CD4-positive, alpha-beta T cell treated with Interleukin-21 for 1 hour (primary cell): ENCODE measurements at regions not wholly inside any gene's neighbourhood (a gene's known extent, or its start where the extent isn't known, plus 50 kb on each side); places are given as distances from the start of the nearest gene placed in this dataset.

ENCODE experiments used
- DNase-seq: peaks from one replicate; pipeline ENCODE4 v3.0.0-alpha.2; 2020

DNA sequence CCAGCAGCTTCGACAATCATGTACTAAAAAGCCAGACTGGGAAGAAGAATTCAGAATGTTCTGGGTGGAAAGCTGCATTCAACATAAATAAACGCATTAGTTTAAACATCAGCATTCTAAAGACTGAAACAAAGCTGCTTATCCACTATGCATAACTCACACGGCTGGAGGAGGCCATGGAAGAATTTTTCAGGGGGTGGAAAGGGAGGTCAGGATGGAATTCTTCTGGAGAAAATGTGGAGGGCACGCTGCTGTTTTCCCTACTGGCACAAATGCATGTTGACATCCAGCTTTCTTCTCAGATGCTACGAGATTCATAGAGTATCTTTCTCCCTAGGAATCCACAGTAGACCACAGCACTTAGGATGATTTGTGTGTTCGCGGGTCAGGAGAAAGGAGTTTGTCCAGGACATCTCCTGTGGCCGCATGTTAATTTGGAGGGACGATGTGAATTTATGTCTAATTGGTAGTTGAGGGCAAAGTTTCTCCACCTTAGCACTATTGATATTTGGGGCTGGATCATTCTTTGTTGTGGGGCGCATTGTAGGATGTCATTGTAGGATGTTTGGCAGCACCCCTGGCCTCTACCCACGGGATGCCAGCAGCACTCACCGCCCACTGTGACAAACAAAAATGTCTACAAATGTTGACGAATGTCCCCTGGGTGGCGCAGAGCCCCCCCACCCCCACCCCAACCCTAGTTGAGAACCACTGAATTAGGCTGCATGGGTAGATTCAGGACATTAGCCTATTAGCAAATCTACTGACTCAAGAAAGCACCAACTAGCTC, 86.5 kb upstream of the KAZN start:
- DNase-seq, result no peak

- no peak for DNase-seq
Observed at GRCh38 chr1:14513111-14513510, 85.4 kb upstream of the KAZN start.

DNA sequence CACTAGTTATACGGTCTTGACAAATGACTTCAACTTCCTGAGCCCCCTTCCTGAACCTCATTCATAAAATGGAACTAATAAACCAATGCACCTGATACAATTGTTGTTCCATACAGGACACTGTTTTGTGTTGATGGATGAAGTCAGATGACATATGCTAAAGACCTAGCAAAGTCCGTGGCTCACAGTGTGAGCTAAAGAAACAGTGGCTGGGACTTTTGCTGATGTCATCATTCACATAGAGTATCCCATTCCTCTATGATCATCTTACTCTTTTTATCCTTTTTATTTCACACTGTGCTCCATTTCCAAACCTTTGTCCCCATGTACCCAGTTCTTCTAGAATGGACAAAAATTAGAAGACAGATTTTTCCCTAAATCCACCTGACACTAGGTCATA, 83.7 kb upstream of the KAZN start:
- DNase-seq, result no peak

- DNase-seq, result no peak
Observed at GRCh38 chr1:14516974-14517840, 81.3 kb upstream of the KAZN start.

GRCh38 chr1:14517841-14518180, 80.7 kb upstream of the KAZN start:
- DNase-seq, result no peak

DNA sequence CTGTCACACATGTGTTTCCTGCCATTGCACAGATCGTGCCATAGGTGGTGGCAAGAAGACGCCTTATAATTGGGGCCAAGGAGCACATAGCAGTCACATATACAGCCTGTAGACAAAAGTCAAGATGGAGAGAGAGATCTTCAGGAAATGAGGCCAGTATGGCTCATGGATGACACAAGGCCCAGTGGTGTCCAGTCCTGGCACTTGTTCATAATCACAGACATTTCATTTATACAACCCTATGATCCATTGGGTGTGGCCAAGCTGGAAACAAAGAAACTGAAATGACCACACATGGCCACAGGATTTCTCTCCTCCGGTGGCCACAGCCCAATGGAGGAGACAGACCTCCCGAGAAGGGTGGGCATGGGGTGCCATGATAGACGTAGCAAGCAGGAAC, 78.5 kb upstream of the KAZN start:
- DNase-seq, result no peak

DNA sequence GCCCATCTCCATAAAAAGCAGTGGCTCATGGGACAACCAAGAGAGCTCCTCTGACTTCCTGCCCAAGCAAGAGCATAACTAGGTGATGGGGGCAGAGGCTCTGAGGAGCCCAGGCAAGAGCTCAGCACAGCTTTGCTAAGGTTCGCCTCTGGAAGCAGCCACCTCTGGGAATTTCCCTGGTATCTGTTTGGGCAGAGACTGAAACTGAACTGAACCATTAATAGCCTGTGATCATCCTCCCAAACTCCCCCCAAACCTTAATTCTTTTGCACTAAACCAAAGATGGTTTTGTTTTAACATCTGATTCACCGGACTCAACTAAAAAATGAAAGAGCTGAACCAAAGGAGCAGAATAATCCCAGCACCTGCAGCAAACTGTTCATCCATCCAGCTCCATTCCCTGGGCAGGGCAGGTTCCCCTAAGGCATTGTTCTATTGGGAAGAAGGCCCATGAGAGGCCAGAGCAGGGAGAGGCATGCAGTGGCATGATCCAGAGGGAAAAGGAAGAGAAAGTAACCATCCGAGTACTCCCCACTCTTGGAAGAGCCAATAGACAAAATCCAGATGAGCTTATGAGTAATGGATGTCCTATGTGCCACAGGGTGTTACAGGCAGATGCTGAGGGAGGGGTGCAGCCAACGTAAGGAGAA, 77.8 kb upstream of the KAZN start:
- DNase-seq, result no peak

DNA sequence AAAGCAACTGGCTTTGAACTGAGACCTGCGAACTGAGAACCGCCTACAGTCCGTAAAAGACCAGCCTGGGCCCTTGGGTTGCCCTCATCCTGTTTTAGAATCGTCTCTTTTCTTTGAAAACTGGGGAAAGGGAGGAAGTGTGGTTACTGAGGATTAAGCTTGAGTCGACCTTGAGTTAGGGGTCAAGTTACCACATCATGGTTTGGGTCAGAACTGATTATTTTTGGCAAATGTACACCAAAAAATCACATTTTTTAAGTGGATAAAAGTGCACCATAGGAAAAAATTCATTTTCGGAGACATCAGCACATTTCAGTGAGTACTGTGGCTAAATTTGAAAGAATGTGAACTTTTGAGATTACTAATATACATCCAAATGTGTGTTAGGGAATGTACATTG, 76.9 kb upstream of the KAZN start:
- no peak for DNase-seq

GRCh38 chr1:14522077-14522925, 76.2 kb upstream of the KAZN start:
- DNase-seq, result no peak

- no peak for DNase-seq
Observed at GRCh38 chr1:14522926-14523241, 75.6 kb upstream of the KAZN start.

DNA sequence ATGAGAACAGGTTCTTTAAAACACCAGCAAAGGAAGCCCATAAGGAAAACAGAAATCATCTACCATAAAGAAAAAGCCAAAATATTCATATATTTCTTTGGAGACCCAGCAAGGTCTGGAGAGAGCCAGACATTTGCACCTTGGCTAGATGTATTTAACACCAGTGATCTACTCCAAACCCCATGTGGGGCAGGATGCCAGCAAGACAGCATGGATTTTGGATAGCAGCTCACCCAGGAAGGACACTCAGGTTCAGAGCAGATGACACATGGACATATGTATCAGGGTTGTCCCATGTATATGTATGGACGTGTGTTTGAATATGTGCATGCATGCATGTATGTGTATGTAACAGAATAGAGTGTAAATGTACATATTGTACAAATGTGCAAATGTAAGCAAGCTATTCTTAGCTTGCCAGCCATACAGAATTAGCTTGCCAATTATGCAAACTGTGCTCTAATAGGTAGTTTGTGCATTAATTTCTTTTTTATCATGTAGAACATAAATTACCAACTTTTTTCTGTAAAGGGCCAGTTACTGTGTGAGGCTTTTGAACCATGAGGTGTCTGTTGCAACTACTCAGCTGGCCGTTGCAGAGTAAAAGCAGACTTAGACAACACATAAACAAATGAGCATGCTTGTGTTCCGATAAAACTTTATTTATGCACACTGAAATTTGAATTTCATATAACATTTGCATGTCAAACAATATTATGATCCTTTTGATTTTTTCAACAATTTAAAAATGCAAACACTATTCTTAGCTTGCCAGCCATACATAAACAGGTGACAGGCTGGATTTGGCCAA, 73.5 kb upstream of the KAZN start:
- DNase-seq, result no peak

DNA sequence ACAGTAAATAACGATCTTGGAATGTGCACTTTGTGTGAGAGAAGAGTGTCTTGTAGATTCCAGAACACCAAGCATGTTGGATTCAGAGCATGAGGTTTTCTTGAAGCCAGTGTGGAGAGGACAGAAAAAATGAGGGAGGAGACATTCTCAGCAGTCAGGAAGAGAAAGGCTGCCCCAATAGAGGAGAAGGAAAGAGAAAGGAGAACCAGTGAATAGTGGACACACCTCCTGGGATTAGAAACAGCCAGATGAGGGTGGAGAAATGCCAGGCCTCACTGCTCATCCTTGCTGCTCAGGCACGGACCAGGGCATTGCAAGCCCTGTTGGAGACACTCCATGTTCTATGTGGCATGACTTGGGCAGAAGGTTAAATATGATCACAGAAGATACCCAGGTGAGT, 69.0 kb upstream of the KAZN start:
- DNase-seq, result no peak

GRCh38 chr1:14531519-14531918, 67.0 kb upstream of the KAZN start:
- DNase-seq, result no peak

GRCh38 chr1:14535619-14536355, 62.7 kb upstream of the KAZN start:
- DNase-seq, result no peak

DNA sequence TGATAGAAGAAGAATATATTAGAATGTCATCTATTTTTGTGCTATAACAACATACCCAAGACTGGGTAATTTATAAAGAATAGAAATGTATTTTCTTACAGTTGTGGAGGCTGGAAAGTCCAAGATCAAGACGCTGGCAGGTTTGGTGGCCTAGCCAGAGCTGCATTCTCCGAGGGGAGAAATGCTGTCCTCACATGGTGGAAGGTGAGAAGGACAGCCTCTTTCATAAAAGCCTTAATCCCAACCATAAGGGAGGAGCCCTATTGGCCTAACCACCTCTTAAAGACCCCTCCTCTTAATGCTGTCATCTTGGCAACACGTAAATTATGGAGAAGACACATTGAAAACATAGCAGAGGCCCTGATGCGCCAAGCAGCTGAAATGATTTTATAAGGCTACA, 60.1 kb upstream of the KAZN start:
- no peak for DNase-seq

GRCh38 chr1:14539309-14539708, 59.2 kb upstream of the KAZN start:
- no peak for DNase-seq

DNA sequence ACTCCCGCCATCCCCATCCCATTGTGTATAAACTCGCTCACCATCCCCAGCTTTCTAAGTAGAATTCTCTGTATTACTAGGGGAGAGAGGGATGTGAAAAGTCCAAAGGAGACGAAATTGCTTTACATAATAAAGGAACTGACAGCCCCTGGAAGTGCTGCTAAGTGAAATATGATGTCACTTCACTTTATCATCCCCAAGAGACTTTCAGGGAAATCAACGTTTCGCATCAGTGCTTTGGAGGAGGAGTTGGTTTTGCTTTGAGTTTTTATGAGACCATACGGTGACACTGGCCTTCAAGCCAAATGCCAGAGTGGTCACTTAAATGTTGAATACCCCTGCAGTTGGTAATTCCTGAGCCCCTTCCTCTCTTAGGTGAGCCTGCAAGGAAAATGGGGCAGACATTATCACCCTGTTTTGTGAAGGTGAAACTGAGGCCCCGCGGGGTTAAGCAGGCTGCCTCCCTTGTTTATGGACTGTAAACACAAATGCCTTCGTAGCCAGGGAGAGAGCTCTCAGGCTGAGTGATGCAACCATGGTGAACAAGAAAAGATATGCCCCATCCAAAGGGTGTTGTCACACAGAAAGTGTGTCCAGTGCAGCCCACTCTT, 58.4 kb upstream of the KAZN start:
- DNase-seq, result no peak

DNA sequence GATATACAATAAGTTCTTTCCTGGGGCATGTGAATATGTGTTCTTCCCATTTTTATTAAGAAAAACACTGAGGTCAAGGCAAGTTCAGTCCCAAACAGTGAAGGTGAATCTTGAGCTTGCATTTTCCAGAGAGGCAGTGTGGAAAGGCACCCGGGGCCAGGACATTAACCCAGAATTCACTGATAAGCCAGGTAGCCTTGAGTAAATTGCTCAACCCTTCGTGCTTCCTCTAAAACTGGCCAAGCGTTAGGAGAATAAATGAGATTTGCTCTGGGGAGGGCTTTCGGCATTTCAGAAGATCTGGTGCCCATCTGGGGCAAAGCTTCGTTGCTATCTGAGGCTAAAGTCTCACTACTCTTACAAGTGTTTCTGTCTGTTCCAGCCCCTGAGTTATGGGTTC, 57.1 kb upstream of the KAZN start:
- DNase-seq, result no peak

DNA sequence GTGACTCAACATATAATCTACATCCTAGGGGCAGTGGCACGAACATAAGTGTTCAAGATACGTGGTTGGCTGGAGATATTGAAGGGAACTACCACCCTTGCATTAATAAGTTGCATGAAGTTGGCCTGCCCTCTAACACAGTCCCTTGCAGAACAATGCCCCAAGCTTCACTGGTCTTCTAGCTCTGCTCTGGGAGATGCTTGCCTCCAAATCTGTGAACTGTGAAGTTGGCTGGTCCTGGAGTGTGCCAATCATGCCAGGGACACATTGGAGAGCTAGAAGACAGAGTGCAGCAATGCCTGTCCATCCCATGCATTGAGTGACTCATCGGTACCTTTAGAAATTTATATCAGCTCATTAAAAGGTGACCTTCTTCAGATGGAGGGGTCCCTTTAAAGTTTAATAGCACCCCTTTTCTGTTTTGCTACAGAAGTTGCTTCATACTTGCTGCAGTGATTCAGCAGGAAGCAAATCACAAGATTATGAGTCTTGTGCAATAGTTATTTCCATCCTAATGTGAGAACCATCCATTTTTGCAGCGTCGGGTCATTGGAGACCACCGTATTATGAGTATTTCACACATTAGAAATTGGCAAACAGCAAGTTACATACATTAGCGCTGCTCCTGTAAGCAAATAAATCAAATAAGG, 55.2 kb upstream of the KAZN start:
- DNase-seq, result no peak

GRCh38 chr1:14544319-14544718, 54.2 kb upstream of the KAZN start:
- DNase-seq, result no peak
